Caco-2 (cell line): ENCODE measurements at regions not wholly inside any gene's neighbourhood (a gene's known extent, or its start where the extent isn't known, plus 50 kb on each side); places are given as distances from the start of the nearest gene placed in this dataset.

Experiments
- BruUV-seq: library from RNA; stranded (reverse); fragments of 400-500 nt; replicated peaks from 2 replicates; lab custom pipeline; 2021; lab: Mats Ljungman, UMichigan
- CTCF ChIA-PET: fragments of 300-600 bp; sonication (Branson Sonifier 250); formaldehyde crosslinking; loops from one replicate; lab custom pipeline; 2022; ENCODE audit warnings: antibody characterized with exemption; lab: Charles Lee
- POLR2A ChIA-PET: fragments of 300-600 bp; sonication (Branson Sonifier 250); formaldehyde crosslinking; loops from one replicate; lab custom pipeline; 2022; ENCODE audit warnings: antibody characterized with exemption; lab: Charles Lee
- DNase-seq, 2 experiments: peaks; one replicate each; pipeline versions ENCODE4 v3.0.0 to v3.0.0-alpha.2; 2020 to 2022
- H3K27me3 ChIP-seq: replicated peaks from 2 replicates; pipeline ENCODE4 v1.6.0; 2011; ENCODE audit warnings: low read length; ENCODE audit not compliant: control insufficient read depth, insufficient read depth
- H3K36me3 ChIP-seq: 2 replicates; pipeline ENCODE4 v1.5.1; 2011; ENCODE audit warnings: low read length; ENCODE audit not compliant: control insufficient read depth, insufficient read depth
- H3K4me1 ChIP-seq: fragments of 250-450 bp; sonication (Bioruptor Pico); 2 replicates; pipeline ENCODE4 v1.5.1; 2020; ENCODE audit warnings: mild to moderate bottlenecking
- H3K4me3 ChIP-seq: 2 replicates; pipeline ENCODE4 v1.5.1; 2011; ENCODE audit warnings: low read depth, mild to moderate bottlenecking, control low read depth, low read length
- H3K9me3 ChIP-seq: fragments of 250-450 bp; sonication (Bioruptor Pico); 2 replicates; pipeline ENCODE4 v1.5.1; 2020; ENCODE audit warnings: mild to moderate bottlenecking, moderate library complexity
- H3K27ac Mint-ChIP-seq: one replicate; pipeline ENCODE4 v1.8.0; 2022; ENCODE audit warnings: mixed read lengths; ENCODE audit not compliant: unreplicated experiment
- H3K27me3 Mint-ChIP-seq: one replicate; pipeline ENCODE4 v1.8.0; 2022; ENCODE audit warnings: mixed read lengths; ENCODE audit not compliant: insufficient read depth, unreplicated experiment
- H3K36me3 Mint-ChIP-seq: one replicate; pipeline ENCODE4 v1.8.0; 2022; ENCODE audit warnings: mild to moderate bottlenecking, mixed read lengths; ENCODE audit not compliant: insufficient read depth, unreplicated experiment
- H3K4me1 Mint-ChIP-seq: one replicate; pipeline ENCODE4 v1.8.0; 2022; ENCODE audit warnings: low read depth, mixed read lengths; ENCODE audit not compliant: unreplicated experiment
- H3K4me3 Mint-ChIP-seq: one replicate; pipeline ENCODE4 v1.8.0; 2022; ENCODE audit warnings: mild to moderate bottlenecking, moderate library complexity, mixed read lengths; ENCODE audit not compliant: unreplicated experiment
- H3K9me3 Mint-ChIP-seq: one replicate; pipeline ENCODE4 v1.8.0; 2022; ENCODE audit warnings: mixed read lengths; ENCODE audit not compliant: unreplicated experiment
- intact Hi-C: fragments of 100-400 bp; cut with micrococcal nuclease; formaldehyde crosslinking; loops from one replicate; pipeline ENCODE4 v1.10.0; 2022; ENCODE audit not compliant: unreplicated experiment
- TF ChIP-seq, protein P1 (sequence below), 2 experiments: fragments of 200-600 bp in 1 of 2; IDR thresholded peaks; 1 replicate in 1 of 2; 2 replicates in 1 of 2; pipeline versions ENCODE4 v1.5.1 to v1.8.0; 2011 to 2022; ENCODE audit warnings: antibody characterized with exemption in 1 of 2, control low read depth in 1 of 2, inconsistent platforms in 1 of 2, low read depth in 1 of 2, low read length in 1 of 2, mild to moderate bottlenecking in 1 of 2, moderate library complexity in 1 of 2; ENCODE audit not compliant: insufficient read depth in 1 of 2, severe bottlenecking in 1 of 2, unreplicated experiment in 1 of 2

DNA sequence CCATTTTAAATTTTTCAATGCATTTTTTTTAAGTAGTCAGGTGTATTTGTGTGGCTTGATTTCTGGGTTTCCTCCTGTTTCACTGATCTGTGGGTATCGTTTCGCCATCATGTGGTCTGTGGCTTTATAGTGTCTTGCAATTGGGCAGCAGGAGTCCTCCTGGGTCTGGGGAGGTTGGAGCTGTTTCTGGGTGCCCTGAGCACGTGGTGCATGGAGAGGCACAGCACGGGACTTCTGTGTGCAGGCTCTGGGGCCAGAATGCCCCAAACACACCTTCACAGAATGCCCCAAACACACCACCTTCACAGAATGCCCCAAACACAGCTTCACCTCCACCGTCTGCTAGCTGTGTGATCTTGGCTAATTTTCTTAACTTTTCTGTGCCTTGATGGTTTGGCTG, 82.6 kb upstream of the COL5A1 start:
- Histone ChIP-seq H3K9me3 (peaks cover 9% of the 10 kb centered on the region; the same call in 1 of the 2 replicates), H3K36me3 (no peaks in the 10 kb centered on the region), H3K4me1 (no peaks in the 10 kb centered on the region), H3K27me3 (no peaks in the 10 kb centered on the region; the same call in none of the 2 replicates), H3K4me3 (no peak overlapping the region)
- TF ChIP-seq, protein P1, sequence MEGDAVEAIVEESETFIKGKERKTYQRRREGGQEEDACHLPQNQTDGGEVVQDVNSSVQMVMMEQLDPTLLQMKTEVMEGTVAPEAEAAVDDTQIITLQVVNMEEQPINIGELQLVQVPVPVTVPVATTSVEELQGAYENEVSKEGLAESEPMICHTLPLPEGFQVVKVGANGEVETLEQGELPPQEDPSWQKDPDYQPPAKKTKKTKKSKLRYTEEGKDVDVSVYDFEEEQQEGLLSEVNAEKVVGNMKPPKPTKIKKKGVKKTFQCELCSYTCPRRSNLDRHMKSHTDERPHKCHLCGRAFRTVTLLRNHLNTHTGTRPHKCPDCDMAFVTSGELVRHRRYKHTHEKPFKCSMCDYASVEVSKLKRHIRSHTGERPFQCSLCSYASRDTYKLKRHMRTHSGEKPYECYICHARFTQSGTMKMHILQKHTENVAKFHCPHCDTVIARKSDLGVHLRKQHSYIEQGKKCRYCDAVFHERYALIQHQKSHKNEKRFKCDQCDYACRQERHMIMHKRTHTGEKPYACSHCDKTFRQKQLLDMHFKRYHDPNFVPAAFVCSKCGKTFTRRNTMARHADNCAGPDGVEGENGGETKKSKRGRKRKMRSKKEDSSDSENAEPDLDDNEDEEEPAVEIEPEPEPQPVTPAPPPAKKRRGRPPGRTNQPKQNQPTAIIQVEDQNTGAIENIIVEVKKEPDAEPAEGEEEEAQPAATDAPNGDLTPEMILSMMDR (IDR thresholded peaks at IDR 0.05; ENCODE audit: insufficient read depth in 1 of 2, low read depth in 1 of 2, low read length in 1 of 2, severe bottlenecking in 1 of 2, unreplicated experiment in 1 of 2) = no peak
- H3K9me3 Mint-ChIP-seq = peaks cover 4% of the 10 kb centered on the region
- no peaks in the 10 kb centered on the region for H3K4me1 Mint-ChIP-seq
- no peak overlapping the region for H3K27ac Mint-ChIP-seq
- no TSS peak for BruUV-seq
- ChIA-PET CTCF (no interaction called here), POLR2A (no interaction called here)
- peak in 1 of 2 experiments; percentile 9 for DNase-seq
- no peaks in the 10 kb centered on the region for H3K36me3 Mint-ChIP-seq
- H3K27me3 Mint-ChIP-seq = no peaks in the 10 kb centered on the region
- H3K4me3 Mint-ChIP-seq = no peak overlapping the region
- intact Hi-C loops = no loop called here

DNA sequence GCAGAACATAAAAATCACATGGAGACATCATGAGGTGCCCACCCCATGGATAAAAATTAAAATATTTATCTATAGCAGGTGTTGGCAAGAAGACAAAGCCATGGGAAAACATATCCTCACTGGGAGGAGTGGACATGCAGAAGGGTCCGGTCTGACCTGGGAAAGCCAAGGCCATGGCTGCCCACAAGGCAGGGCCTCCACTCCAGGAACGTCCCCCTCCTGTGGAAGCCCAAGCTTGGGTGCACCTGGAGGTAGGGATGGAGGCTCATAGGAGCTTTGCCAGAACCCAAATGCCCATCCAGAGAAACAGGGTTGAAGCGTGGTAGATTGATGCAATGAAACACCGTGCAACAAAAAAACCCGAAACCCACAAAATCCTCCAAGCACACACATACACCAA, 81.4 kb upstream of the COL5A1 start:
- ChIA-PET POLR2A (no interaction called here), CTCF (no interaction called here)
- Mint-ChIP-seq H3K27ac (no peak overlapping the region), H3K27me3 (no peaks in the 10 kb centered on the region), H3K36me3 (no peaks in the 10 kb centered on the region), H3K9me3 (peaks cover 10% of the 10 kb centered on the region), H3K4me3 (no peak overlapping the region), H3K4me1 (no peaks in the 10 kb centered on the region)
- peak in 1 of 2 experiments; percentile 12 for DNase-seq
- Histone ChIP-seq H3K27me3 (no peaks in the 10 kb centered on the region; the same call in none of the 2 replicates), H3K36me3 (no peaks in the 10 kb centered on the region), H3K4me1 (no peaks in the 10 kb centered on the region), H3K9me3 (peaks cover 11% of the 10 kb centered on the region; the same call in 1 of the 2 replicates), H3K4me3 (no peak overlapping the region)
- intact Hi-C loops = no loop called here
- no TSS peak for BruUV-seq
- TF ChIP-seq, protein P1 (IDR thresholded peaks at IDR 0.05; ENCODE audit: insufficient read depth in 1 of 2, low read depth in 1 of 2, low read length in 1 of 2, severe bottlenecking in 1 of 2, unreplicated experiment in 1 of 2) = no peak

DNA sequence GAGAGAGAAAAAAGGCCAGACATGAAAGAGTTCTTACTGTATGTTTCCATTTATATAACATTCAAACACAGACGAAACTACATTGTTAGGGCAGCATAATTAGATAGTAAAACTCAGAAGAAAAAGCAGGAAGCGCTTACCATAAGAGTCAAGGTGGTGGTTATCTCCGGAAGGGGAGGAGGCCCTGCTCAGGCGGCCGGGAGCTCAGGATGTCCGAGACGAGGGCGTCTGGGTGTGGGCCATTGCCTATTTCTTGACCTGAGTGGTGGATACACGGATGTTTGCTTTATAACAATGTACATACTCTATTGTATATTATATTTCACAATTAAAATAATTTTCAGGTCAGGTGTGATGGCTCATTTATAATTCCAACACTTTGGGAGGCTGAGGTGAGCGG, 80.9 kb upstream of the COL5A1 start:
- Mint-ChIP-seq H3K4me3 (no peak overlapping the region), H3K4me1 (no peaks in the 10 kb centered on the region), H3K27me3 (no peaks in the 10 kb centered on the region), H3K9me3 (peaks cover 10% of the 10 kb centered on the region), H3K36me3 (no peaks in the 10 kb centered on the region), H3K27ac (no peak overlapping the region)
- Histone ChIP-seq H3K4me1 (no peaks in the 10 kb centered on the region), H3K36me3 (no peaks in the 10 kb centered on the region), H3K27me3 (no peaks in the 10 kb centered on the region; the same call in none of the 2 replicates), H3K9me3 (peaks cover 11% of the 10 kb centered on the region; the same call in 1 of the 2 replicates), H3K4me3 (no peak overlapping the region)
- intact Hi-C loops = no loop called here
- POLR2A ChIA-PET = no interaction called here
- DNase-seq = peak in 1 of 2 experiments; percentile 3
- TF ChIP-seq, protein P1 (IDR thresholded peaks at IDR 0.05; ENCODE audit: insufficient read depth in 1 of 2, low read depth in 1 of 2, low read length in 1 of 2, severe bottlenecking in 1 of 2, unreplicated experiment in 1 of 2) = no peak
- no TSS peak for BruUV-seq
- CTCF ChIA-PET = no interaction called here
